ENCODE measurements at regions not wholly inside any gene's neighbourhood (a gene's known extent, or its start where the extent isn't known, plus 50 kb on each side); places are given as distances from the start of the nearest gene placed in this dataset.

- DNase-seq (ENCODE audit: low read depth) = no peak
Measured at GRCh38 chr3:43207628-43208085, 78.7 kb upstream of the SNRK start.

GRCh38 chr3:43206632-43207031, 79.7 kb upstream of the SNRK start:
- no peak for DNase-seq (ENCODE audit: low read depth)

- no peak for DNase-seq (ENCODE audit: low read depth)
Measured at GRCh38 chr3:43206105-43206504, 80.2 kb upstream of the SNRK start.

- DNase-seq (ENCODE audit: low read depth) = no peak
Measured at GRCh38 chr3:43203022-43203421, 83.3 kb upstream of the SNRK start.

GRCh38 chr3:43201581-43201980, 84.8 kb upstream of the SNRK start:
- no peak for DNase-seq (ENCODE audit: low read depth)

- DNase-seq (ENCODE audit: low read depth) = no peak
Measured at GRCh38 chr3:43199645-43200306, 86.6 kb upstream of the SNRK start.

- no peak for DNase-seq (ENCODE audit: low read depth)
Measured at GRCh38 chr3:43198791-43199644, 87.3 kb upstream of the SNRK start.

- DNase-seq (ENCODE audit: low read depth) = no peak
Measured at GRCh38 chr3:43198301-43198700, 88.0 kb upstream of the SNRK start.

GRCh38 chr3:43197181-43197580, 89.2 kb upstream of the SNRK start:
- DNase-seq (ENCODE audit: low read depth) = no peak

- DNase-seq (ENCODE audit: low read depth) = no peak
Measured at GRCh38 chr3:43196721-43197120, 89.6 kb upstream of the SNRK start.

- DNase-seq (ENCODE audit: low read depth) = no peak
Measured at GRCh38 chr3:43195115-43195498, 89.2 kb upstream of the POMGNT2 start.

GRCh38 chr3:43194490-43195114, 88.7 kb upstream of the POMGNT2 start:
- no peak for DNase-seq (ENCODE audit: low read depth)

- no peak for DNase-seq (ENCODE audit: low read depth)
Measured at GRCh38 chr3:43194069-43194468, 88.2 kb upstream of the POMGNT2 start.

- DNase-seq (ENCODE audit: low read depth) = no peak
Measured at GRCh38 chr3:43192028-43192427, 86.1 kb upstream of the POMGNT2 start.

- DNase-seq (ENCODE audit: low read depth) = no peak
Measured at GRCh38 chr3:43191116-43191515, 85.2 kb upstream of the POMGNT2 start.

- no peak for DNase-seq (ENCODE audit: low read depth)
Measured at GRCh38 chr3:43190670-43191069, 84.8 kb upstream of the POMGNT2 start.

GRCh38 chr3:43187836-43188479, 82.1 kb upstream of the POMGNT2 start:
- no peak for DNase-seq (ENCODE audit: low read depth)

GRCh38 chr3:43185983-43186314, 80.1 kb upstream of the POMGNT2 start:
- DNase-seq (ENCODE audit: low read depth) = no peak

- no peak for DNase-seq (ENCODE audit: low read depth)
Measured at GRCh38 chr3:43185274-43185982, 79.5 kb upstream of the POMGNT2 start.

GRCh38 chr3:43183456-43183855, 77.6 kb upstream of the POMGNT2 start:
- no peak for DNase-seq (ENCODE audit: low read depth)

- DNase-seq (ENCODE audit: low read depth) = peak; percentile 34
Measured at GRCh38 chr3:43181202-43181821, 75.4 kb upstream of the POMGNT2 start.

- DNase-seq (ENCODE audit: low read depth) = no peak
Measured at GRCh38 chr3:43180694-43181093, 74.8 kb upstream of the POMGNT2 start.

Data from activated gamma-delta T cell treated with anti-CD3 and anti-CD28 coated beads, Interleukin-2, amount 50 U/mL, for 16 hours (primary cell).